GM19239 (cell line): ENCODE measurements at regions not wholly inside any gene's neighbourhood (a gene's known extent, or its start where the extent isn't known, plus 50 kb on each side); places are given as distances from the start of the nearest gene placed in this dataset.

Source experiments
- DNase-seq: peaks from one replicate; pipeline ENCODE4 v3.0.0; 2011; ENCODE audit warnings: low spot score; ENCODE audit not compliant: insufficient read length
- FAIRE-seq: peaks from 2 replicates; lab custom pipeline; 2011; peaks lifted over from hg19 to GRCh38; lab: Jason Lieb, UNC

DNA sequence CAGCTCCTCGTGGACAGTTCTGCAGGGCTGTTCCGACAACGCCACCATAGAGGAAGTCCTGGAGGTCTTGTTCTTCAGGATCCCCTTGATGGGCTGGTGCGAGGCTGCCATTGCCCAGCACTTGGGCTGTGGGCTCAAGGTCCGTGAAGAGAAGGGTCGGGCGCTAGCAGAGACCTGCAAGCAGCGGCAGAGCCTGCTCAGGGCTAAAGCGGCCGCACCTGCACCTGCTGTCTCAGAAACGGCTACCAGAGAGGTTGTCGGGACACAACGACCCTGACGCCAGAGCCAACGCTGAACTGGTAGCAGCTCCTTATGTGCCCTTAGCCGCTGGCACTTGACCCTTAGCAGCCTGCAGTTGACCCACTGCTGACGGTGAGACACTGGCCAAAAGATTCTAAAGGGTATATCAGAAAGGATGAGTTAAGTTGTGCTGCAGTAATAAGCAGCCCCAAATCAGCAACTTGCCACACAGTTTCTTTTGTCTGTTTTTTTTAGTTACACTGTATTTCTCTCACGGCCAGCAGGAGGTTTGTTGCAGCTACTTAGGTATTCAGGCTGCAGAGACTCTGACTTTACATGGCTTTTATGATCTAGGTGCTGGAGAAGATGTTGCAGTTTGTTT is 55.5 kb upstream of the ST6GAL2 start:
- FAIRE-seq = no peak
- DNase-seq = no peak

DNA sequence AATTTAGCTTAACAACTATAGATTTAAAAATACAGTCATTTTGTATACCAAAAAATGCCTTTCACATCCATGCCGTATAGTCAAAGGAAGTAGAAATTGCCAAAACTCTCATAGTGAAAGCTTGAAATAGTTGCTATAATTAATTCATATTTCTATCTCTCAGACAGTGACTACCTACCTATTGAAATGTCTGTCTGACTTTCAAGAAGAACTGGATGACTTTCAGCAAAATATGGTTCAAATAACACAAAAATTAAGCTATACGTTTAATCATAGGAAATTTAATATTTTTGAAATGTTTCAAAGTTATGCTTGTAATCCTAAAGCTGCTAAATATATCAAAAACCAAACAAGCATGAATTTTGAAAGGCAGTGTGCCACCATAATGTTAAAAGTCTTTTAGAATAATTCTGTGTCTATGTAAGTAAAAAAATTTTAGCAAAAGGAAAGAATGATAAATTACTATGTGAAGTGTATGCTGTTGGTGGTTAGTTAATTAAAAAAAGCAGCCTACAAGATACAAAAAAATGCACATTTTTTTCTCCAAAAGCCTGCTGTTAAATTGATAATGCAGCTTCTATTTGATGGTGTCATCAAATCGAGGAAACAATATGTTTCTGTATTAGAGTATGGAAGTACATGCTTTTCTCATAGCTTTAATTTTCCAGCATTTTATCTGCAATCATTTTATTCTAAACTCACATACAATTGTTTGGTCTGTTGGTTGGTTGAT is 57.7 kb upstream of the ST6GAL2 start:
- FAIRE-seq = no peak

DNA sequence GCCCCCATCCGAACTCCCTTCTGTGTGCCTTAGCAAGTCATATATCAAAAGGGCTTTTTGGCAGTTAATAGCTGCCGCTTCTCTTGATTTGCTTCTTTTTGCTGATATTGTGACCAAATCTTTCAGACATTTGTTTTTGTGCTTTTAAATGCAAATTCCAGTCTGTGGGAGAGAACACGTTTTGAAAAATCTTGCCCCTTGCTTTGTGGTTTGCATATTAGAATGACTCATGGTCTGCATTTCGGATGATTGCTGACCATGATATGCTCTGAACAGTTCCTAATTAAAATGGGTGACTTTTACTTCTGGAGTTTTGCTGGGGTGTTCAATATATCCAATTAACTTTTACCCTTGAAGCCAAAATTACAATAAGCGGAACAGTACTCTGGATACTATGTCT is 58.2 kb upstream of the ST6GAL2 start:
- FAIRE-seq = no peak
- no peak for DNase-seq

More for the DNA sequence above, 57.7 kb upstream of the ST6GAL2 start:
- no peak for DNase-seq

DNA sequence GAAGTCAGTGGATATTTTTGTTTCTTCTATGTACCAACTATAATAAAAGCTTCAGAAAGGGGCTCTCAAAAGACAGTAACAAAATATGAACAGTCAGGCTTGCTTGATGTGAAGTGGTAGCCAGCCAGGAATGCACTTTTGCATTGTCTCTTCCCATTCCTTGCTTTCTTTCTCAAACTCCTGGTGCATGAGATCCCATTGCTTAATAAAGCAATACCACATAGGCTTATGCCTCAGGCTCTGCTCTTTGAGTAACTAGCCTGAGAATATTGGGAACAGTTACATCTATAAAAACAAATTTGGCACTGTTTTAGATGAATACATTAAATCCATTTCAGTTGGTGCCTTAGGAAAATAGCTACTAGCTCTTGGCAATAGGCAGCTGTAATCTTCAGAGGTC is 62.6 kb upstream of the ST6GAL2 start:
- DNase-seq = no peak
- FAIRE-seq = no peak

DNA sequence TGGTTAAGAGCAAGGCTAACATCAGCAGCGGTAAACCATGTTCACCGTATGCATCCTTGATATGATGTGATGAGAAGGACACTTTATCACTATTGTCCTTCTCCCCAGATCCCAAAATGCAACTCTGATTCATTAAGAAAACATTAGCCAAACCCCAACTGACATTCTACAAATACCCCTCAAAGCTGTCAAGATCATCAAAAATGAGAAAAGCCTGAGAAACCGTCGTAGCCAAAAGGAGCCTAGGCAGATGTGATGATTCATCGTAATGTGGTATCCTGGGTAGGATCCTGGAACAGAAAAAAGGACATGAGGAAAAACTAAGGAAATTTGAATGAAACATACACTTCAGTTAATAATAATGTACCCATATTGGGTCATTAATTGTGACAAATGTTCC is 67.3 kb upstream of the ST6GAL2 start:
- FAIRE-seq = no peak

DNA sequence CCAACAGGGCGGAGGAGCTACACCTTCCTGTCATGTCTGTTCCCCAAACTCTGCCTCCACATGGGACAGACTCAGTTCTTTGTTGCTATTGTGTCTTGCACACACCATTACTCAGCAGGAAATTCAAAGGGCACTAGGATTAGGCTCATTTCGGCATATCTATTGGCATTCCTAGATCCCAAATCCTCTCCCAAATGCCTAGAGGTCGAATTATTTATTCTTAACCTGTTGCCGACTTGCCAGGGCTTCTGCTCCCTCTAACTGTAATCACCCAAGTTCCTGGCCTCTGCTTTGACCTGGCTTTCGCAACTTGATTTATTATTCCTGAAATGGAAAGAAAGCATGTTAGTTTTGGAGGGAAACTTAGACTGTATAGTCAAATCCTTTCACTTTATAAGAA is 67.8 kb upstream of the ST6GAL2 start:
- DNase-seq (no peak), FAIRE-seq (no peak)

More for the DNA sequence above, 67.3 kb upstream of the ST6GAL2 start:
- DNase-seq = no peak

DNA sequence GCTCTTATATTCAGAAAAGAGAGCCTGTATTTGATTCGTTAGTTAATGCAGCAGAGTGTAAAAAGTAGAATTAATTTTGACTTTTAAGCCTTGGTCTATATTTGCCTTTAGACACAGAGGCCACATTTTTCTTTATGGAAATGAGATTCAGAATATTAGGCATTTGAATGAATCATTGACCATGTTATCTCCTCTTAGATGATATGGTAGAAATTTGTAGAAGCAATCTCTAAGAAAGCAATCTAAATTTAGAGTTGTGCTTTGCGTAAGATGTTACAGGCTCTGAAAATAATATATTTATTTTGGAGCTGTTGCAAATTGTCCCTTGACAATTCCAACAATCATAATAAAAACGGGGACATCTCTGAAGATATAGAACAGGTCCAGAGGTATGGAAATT is 68.3 kb upstream of the ST6GAL2 start:
- no peak for DNase-seq
- FAIRE-seq = no peak

DNA sequence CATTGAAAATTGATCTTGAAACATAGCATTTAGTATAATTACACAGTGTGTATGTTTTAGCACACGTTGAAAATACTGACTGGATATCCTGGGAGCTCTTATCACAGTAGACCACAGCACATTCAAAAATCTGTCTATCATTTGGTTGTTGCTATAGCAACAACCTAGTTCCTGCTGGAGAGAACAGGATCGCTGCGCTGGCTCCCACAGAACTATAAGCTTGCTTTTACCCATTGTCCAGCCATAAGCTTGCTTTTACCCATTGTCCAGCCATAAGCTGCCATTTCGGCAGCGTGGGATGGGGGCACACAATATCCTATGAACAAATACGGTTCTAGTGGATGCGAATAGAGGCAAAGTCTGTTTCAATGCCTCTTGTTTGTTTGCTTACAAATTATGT is 70.4 kb upstream of the ST6GAL2 start:
- FAIRE-seq (no peak), DNase-seq (no peak)

DNA sequence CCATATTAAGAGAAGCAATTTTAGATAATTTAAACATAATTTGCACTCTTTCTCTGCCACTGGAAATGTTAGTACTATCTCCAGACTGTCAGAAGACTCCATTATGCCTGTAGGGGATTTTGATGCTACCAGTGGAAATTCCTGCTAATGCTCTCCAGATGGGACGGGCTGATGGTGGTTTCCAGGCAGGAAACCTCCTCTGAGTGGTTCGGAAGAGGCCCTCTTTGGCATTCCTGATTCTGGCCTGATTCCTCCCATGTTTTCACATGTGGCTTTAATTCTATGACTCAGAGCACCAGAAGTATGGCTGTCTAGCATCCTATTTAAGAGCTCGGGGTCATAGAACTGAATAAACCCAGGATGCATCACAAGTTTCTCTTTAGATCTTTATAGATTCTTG is 70.9 kb upstream of the ST6GAL2 start:
- FAIRE-seq (no peak), DNase-seq (no peak)

DNA sequence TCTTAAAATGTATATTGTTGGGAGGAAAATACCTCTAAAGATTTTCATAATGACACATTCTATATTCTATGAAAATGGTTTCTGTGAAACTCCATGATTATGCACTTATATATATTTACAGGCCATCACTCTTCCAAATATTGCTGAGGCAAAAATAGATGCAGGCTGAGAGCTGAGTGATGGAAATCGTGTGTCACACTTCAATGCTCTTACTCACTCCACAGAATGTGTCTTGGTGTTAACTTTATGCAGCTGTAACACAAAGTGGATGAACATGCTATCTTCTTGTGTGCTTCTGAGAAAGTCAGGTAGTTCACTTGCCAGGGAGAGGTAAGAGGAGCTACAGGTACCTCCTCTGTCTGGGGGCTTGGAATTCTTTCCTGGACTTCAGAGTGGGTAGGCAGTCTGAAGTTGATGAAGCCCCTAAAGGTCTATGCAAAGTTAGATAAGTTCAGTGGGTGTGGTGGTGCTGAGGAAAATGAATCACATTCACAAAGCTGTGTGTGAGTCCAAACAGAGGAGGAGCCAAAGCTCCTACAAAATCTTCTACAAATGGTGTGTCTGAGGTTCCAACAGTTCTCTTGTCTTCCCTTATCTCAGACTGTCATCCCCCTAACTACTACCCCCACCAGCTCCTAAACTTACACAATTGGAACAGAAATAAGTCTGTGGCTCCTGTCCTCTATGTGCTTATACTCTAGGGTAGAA is 74.2 kb upstream of the ST6GAL2 start:
- DNase-seq (no peak), FAIRE-seq (no peak)

DNA sequence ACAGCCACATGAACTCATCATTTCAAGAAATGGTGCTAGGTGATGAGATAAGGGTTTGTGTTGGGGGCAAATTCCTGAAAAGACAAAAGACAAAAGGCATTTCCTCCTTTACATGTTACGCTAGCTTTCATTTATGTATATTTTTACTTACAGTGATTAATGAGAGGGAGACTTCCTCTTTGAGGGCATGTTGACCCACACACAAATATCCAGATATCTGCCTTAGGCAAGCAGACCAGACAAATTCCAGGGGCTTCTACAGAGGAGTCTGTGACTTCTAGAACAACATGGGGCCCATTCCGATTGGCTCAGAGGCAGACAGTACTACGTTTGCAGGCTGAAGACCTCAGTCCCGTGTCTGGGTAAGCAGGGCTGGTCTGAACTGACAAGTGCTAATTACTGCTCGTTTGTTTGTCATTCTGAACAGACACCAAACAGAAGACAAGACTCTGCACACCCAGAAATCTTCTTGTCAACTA is 74.8 kb upstream of the ST6GAL2 start:
- DNase-seq (no peak), FAIRE-seq (no peak)

DNA sequence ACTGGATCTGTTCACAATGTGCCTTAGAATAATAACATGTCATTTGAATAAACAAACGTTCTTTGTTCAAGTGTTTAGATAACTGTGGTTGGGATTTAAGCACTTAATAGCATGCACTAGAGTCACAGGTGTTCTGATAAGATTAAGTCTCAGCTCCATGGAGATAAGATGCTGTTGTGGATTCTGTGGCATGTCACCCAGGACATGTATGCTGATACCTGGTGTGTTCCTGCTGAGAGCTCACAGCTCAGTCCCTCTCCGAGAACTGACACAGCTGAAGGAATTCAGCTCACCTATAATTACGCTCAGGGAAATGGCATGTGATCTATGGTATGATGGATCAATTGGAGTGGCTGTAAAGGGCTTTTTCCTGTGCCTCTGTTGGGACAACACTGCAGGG is 75.4 kb upstream of the ST6GAL2 start:
- FAIRE-seq (no peak), DNase-seq (no peak)

DNA sequence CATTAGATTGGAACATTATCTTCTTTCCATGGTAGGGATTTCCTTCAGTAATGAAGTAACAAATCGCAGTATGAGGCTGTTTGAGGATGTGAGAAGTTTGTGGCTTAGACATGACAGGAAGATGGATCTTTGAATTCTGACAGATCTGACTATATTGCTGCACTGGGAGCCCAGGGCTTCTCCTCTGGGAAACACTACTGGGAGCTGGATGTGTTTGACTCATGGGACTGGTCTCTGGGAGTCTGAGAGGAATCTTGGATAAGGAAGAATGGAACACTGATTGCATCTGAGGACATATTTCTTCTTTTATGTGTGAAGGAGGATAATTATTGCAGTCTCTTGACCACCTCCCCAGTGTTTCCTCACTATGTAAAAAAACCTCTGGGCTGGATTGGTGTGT is 77.2 kb upstream of the ST6GAL2 start:
- FAIRE-seq = no peak
- DNase-seq = no peak

DNA sequence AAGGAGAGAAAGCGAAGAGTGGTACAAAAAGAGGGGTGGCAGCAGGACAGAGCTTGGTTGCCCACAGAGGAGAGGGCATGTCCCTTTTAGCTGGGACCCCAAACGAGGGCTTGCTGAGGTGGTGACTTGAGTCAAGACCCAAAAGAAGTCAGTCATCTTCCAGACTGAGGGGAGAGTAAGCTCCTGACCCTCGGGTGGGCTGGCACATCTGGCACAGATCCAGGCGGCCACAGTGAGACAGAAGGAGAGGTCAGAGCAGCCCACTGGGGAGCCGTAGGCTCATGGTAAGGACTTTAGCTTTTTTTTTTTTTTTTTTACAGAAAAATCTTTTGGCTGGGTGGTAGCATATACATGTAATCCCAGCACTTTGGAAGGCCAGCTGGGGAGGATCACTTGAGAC is 77.9 kb upstream of the ST6GAL2 start:
- FAIRE-seq (no peak), DNase-seq (no peak)

DNA sequence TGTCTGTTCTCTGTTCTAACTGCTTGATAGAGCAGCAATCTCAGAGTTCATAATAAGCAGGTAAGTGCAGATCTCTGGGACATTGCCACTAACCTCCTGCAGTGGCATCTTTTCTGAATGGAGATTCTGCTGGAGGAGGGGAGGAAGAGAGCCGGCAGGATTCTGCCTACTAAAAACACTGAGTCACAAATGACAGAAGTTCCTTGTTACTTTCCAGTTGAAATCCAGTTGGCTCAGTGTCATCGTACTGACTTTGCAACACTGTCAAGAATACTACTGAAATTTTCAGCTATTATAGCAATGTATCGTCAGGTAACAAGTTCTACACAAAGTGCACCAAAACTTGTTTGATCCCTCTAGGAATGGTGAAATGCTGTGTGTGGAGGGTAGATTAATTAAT is 79.6 kb upstream of the ST6GAL2 start:
- no peak for DNase-seq
- FAIRE-seq = no peak

DNA sequence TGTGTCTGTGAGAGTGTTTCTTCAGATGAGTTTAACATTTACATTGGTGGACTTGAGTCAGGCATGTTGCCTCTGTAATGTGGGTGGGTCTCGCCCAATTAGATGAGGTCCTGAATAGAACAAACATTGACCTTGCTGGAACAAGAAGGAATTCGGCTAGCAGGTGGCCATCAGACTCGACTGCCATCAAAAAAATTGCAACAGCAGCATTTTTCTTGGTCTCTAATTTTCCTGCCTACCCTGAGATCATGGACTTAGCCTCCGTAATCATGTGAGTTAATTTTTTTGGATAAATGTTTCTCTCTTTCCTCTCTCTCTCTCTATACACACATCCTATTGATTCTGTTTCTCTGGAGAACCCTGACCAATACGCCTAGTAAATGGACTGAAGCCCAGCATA is 83.8 kb upstream of the ST6GAL2 start:
- DNase-seq (no peak), FAIRE-seq (no peak)

DNA sequence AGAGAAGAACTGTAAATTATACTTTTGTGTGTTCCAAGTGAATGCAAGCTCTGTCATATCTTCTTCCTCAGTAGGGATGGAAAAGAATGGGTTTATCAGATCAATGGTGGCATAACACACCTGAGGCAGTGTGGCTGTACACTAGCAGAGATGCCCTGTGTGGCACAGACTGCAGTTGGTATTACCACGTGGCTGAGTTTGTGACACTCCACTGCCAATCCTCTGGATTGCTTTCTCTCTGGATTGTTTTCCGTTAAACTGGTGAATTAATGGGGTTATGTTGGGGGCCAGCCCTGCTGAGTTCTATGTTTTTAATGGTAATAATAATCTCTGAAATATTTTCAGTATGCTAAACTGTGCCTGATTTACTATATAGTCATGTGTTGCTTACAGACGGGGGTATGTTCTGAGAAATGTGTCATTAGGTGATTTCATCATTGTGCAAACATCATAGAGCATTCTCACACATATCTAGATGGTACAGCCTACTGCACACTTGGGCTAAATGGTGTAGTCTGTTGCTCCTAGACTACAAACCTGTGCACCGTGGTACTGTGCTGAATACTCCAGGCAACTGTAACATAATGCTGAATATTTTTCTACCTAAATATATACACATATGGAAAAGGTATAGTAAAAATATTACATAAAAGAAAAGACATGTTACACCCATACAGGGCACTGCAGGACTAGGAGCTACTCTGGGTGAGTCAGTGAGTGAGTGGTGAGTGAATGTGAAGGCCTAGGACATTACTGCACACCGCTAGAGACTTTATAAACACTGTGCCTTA is 84.7 kb upstream of the ST6GAL2 start:
- FAIRE-seq (no peak), DNase-seq (no peak)

DNA sequence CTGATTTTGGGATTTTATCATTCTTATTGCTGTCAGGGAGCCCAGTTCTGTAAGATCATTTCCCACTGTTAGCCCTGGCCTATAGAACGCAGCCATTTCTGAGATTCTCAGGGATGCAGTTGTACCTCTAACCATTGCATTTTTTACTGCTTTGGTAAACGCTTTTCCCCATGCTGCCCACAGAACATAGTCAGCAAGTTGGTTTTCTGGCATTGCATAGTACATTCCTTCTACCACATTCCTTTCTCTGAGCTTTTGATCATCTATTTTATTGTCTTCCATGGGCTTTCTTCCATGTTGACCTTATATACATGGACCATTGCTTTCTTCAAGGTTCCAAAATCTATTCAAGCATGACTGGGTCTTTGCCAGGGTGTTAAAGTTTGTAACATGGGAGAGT is 86.8 kb upstream of the ST6GAL2 start:
- DNase-seq (no peak), FAIRE-seq (no peak)

DNA sequence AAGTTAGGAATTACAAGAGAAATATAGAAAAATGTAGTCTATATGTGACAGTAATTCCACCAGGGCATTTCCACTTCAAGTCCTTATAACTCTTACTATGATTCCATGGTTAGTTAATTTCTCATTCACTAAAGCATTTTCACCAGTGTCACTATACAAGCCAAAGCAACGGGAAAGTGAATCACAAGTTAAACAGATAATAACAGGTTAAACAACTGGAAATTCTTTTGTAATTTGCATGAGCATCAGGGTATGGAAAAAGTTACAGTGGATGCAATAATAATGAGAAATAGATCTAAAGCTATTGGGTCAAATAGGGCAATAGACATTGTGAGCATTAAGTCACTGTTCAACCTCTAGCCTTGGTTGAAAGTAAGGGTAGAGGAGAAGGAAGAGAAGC is 88.9 kb upstream of the ST6GAL2 start:
- no peak for FAIRE-seq
- DNase-seq = no peak

DNA sequence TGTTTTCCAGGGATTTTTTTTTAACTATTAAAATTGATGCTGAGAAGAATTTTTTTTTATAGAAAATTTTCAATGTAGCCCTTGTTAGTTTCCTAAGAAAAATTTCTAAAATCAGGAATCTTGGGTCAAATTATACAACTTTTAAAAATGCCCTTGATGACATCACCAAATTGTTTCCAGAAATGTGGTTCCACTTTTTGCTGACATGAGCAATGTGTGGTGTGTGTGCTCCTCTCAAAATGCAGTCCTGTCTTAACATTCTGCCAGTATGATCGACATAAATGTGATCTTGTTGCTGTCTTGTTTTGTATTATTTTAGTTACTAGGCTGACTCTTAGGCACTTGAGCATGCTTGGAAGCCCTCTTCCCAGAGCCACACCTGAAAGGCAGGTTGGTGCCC is 89.7 kb upstream of the ST6GAL2 start:
- no peak for DNase-seq
- FAIRE-seq = no peak

DNA sequence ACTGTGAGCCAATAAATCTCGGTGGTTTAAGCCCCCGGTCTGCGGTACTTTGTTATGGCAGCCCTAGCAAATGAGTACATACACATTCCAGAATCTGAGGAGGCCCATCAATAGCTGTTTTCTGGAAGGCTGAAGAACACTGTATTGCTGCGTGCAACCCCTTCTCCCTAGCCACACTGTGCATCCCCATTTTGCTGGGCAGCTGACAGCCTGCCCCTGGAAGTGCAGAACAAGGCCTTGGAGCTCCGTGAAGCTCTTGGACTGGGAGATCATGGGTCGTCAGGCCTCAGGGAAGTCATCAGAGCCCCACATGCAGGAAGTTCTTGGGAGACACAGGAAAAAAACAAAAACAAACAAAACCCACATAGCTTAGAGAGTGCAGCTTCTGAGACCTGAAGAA is 90.6 kb upstream of the ST6GAL2 start:
- DNase-seq = no peak
- FAIRE-seq = no peak
